GM10266 (cell line): ENCODE measurements at regions not wholly inside any gene's neighbourhood (a gene's known extent, or its start where the extent isn't known, plus 50 kb on each side); places are given as distances from the start of the nearest gene placed in this dataset.

Experiments used
- DNase-seq: peaks from one replicate; pipeline ENCODE4 v3.0.0; 2012; ENCODE audit errors: extremely low spot score
- TF ChIP-seq, protein P1 (sequence below): IDR thresholded peaks from 2 replicates; pipeline ENCODE4 v1.5.1; 2012; ENCODE audit warnings: mild to moderate bottlenecking, low read depth; ENCODE audit not compliant: control insufficient read depth, insufficient read depth; ENCODE audit errors: missing control alignments

DNA sequence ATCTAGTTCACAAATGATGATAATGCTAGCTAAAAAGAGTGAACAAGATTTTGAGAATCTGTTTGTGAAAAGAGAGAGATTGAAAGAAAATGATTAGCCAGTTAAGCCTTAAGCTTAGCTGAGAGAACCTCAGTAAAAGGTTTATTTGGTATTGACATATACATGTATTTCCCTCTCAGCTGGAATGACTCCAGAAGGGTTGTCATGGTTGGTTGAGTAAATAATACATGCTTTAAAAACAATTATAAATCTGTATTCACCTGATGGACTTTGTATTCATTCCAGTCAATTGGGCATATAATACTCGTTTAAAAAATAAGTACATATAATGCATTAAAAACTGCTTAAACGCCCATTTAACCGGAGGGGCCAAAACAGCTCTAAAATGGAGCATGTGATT lies 181.4 kb downstream of the GRB14 start:
- TF ChIP-seq, protein P1, sequence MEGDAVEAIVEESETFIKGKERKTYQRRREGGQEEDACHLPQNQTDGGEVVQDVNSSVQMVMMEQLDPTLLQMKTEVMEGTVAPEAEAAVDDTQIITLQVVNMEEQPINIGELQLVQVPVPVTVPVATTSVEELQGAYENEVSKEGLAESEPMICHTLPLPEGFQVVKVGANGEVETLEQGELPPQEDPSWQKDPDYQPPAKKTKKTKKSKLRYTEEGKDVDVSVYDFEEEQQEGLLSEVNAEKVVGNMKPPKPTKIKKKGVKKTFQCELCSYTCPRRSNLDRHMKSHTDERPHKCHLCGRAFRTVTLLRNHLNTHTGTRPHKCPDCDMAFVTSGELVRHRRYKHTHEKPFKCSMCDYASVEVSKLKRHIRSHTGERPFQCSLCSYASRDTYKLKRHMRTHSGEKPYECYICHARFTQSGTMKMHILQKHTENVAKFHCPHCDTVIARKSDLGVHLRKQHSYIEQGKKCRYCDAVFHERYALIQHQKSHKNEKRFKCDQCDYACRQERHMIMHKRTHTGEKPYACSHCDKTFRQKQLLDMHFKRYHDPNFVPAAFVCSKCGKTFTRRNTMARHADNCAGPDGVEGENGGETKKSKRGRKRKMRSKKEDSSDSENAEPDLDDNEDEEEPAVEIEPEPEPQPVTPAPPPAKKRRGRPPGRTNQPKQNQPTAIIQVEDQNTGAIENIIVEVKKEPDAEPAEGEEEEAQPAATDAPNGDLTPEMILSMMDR = no peak
- DNase-seq = no peak

DNA sequence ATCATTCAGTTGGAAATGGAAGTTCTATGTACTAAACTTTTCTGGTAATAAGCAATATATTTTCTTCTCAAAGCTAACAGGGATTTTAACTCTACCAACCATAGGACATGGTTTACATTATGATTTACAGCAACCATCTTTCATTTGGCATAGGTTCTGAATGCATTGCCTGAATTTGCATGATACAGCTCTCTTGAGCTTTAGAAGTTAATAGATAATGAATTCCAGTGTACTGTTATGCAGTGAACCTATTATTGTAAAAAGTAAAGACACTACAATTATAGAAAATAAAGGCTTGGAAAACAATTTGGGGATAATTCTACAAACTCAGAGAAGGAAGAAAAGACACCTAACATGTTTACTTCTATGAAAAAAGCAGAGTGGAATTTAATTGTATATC lies 182.0 kb downstream of the GRB14 start:
- no peak for DNase-seq
- TF ChIP-seq, protein P1 = no peak

DNA sequence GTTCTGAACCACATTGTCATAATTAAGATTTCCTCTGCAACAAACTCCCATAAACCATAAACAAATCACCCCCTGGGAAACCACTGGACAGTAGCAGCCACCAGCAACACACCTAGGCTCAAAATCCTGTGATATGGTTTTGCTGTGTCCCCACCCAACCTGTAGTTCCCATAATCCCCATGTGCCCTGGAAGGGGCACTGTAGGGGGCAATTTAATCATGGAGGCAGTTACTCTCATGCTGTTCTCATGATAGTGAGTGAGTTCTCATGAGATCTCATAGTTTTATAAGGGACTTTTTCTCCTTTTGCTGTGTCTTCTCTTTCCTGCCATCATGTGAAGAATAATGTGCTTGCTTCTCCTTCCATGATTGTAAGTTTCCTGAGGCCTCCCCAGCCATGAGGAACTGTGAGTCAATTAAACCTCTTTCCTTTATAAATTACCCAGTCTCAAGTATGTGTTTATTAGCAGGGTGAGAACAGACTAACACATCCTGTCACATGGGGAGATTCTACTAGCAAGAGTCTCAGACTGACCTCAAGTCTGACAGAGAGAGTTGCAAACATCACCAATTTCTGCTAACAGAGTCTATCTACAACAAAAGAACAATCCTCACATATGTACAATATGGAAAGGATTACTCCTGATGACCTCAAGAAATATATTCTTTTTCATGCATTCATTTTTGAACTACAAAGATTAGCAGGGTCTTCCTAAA lies 182.6 kb downstream of the GRB14 start:
- no peak for DNase-seq
- TF ChIP-seq, protein P1 = no peak

DNA sequence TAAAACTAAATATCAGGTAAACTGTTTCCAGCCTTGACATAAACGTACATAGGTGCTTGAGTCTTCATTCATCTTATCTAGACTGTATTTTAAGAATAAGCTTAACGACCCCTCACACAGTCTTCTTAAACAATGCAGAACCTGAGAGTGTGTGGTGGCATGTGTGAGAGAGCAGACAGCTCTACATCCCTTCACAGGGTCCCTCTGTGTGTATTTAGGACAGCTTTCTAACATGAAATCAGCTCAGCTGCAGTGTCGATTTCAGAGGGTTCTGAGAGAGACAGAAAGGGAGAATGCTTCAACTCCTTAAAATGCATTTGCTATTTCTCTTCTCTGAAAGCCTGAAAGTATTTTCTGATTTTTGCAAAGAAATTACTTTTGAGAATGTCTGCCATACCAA lies 185.2 kb downstream of the GRB14 start:
- DNase-seq = no peak
- TF ChIP-seq, protein P1 = no peak

DNA sequence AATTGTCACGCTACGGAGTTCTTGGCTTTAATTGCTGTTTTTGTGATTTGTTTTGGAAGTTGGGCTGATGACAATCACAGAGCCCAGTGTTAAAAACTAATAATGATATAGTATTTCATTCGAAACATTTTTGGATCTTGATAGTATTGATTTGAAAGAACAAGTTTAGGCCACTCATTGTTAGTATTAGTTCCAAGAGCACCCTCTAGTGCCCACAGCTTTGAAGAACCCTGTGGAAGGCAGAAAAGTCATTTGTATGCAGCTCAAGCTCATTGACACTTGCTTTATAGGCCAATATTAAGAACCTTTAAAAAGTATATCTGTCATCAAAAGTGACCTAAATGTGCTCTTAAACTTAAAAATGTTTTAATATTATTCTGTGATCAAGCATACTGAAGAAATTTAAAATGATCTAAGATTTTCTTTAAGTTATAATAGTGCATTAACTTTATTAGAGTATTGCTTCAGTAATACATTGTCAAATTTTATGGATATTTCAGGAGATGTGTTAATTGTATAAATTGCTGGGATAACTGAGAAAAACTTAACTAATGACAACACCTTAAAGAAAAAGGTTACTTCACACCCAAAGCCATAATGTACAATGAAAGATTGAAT lies 191.0 kb downstream of the GRB14 start:
- DNase-seq = no peak
- TF ChIP-seq, protein P1 = peak; percentile 52

DNA sequence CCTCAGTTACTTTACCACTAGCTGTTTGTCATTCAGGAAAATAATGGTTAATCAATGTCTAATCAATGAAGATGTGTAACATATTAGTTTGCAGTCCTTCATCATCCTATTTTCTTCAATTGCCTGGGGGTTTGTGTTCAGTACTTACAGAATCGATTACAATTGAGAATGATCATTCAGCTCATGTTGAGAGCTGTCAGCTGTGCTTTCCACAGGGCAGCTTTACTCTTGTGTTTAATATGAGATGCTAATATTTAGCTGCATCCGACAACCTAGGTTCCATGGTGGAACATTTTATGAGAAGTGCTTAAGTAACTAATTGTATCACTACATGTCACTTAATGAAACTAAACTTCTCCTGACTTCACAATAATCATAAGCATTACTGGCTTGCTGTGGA lies 191.9 kb downstream of the GRB14 start:
- DNase-seq = no peak
- TF ChIP-seq, protein P1 = no peak

DNA sequence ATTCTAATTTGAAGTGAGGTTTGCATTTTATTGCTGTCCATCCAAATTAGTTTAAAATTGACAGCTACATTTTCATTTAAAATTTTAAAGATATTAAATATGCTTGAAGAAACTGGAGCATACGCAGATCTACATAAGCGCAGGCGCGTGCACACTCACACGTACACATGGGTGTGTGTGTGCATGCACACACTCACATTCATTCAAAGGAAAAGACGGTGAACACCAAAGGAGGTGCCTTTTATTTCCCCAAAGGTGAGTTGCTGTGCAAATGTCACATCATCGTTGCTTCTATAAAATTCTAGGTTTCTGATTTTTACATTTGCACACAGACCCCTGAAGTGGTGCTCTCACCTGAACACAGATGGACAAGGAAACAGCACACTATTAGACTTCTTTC lies 194.2 kb downstream of the GRB14 start:
- TF ChIP-seq, protein P1 = no peak
- no peak for DNase-seq
